WTC11 (cell line): ENCODE measurements at regions not wholly inside any gene's neighbourhood (a gene's known extent, or its start where the extent isn't known, plus 50 kb on each side); places are given as distances from the start of the nearest gene placed in this dataset.

Source experiments
- ATAC-seq: fragments of 200-7000 bp; cut with Tn5 transposase; 2 replicates; pipeline ENCODE4 v1.10.0; 2021; ENCODE audit warnings: mild to moderate bottlenecking, moderate library complexity
- CTCF ChIA-PET: fragments of 300-600 bp; sonication (Branson Sonifier 250); formaldehyde crosslinking; loops from one replicate; lab custom pipeline; 2021; ENCODE audit warnings: antibody characterized with exemption; lab: Charles Lee
- POLR2A ChIA-PET: fragments of 350-600 bp; sonication (Branson Sonifier 250); formaldehyde crosslinking; loops from one replicate; lab custom pipeline; 2021; ENCODE audit warnings: antibody characterized with exemption; lab: Charles Lee
- DNase-seq: peaks from one replicate; pipeline ENCODE4 v3.0.0; 2021; ENCODE audit warnings: low spot score
- H3K27ac Mint-ChIP-seq: 2 replicates; pipeline ENCODE4 v1.8.0; 2021; ENCODE audit warnings: mixed read lengths
- H3K27me3 Mint-ChIP-seq: 2 replicates; pipeline ENCODE4 v1.8.0; 2021; ENCODE audit warnings: low read depth, mild to moderate bottlenecking, moderate library complexity, mixed read lengths
- H3K36me3 Mint-ChIP-seq: 2 replicates; pipeline ENCODE4 v1.8.0; 2021; ENCODE audit warnings: mixed read lengths
- H3K4me1 Mint-ChIP-seq: 2 replicates; pipeline ENCODE4 v1.8.0; 2022; ENCODE audit warnings: mixed read lengths
- H3K4me3 Mint-ChIP-seq: 2 replicates; pipeline ENCODE4 v1.8.0; 2021; ENCODE audit warnings: mild to moderate bottlenecking, moderate library complexity, mixed read lengths
- H3K9me3 Mint-ChIP-seq: 2 replicates; pipeline ENCODE4 v1.8.0; 2021; ENCODE audit warnings: mixed read lengths
- AFF4 ChIP-seq: sonication (generic); formaldehyde crosslinking; IDR thresholded peaks from 2 replicates; pipeline ENCODE4 v1.8.1; 2023; ENCODE audit warnings: mild to moderate bottlenecking, missing genetic modification reagents, borderline replicate concordance
- ATF1 ChIP-seq: sonication (generic); formaldehyde crosslinking; IDR thresholded peaks from 2 replicates; pipeline ENCODE4 v1.8.1; 2023; ENCODE audit warnings: mild to moderate bottlenecking, moderate library complexity, missing genetic modification reagents
- CREB1 ChIP-seq: sonication (generic); formaldehyde crosslinking; IDR thresholded peaks from 2 replicates; pipeline ENCODE4 v1.8.0; 2023; ENCODE audit warnings: mild to moderate bottlenecking, missing genetic modification reagents
- CREM ChIP-seq: sonication (generic); formaldehyde crosslinking; IDR thresholded peaks from 2 replicates; pipeline ENCODE4 v1.8.1; 2022; ENCODE audit warnings: mild to moderate bottlenecking, missing genetic modification reagents, moderate library complexity
- ERG ChIP-seq: fragments of 250-450 bp; sonication (Bioruptor Pico); IDR thresholded peaks from 2 replicates; pipeline ENCODE4 v1.8.0; 2021; ENCODE audit warnings: mild to moderate bottlenecking
- ESRRA ChIP-seq: sonication (generic); formaldehyde crosslinking; IDR thresholded peaks from 2 replicates; pipeline ENCODE4 v1.8.1; 2022; ENCODE audit warnings: mild to moderate bottlenecking, missing genetic modification reagents, borderline replicate concordance
- ETV6 ChIP-seq: sonication (generic); formaldehyde crosslinking; IDR thresholded peaks from 2 replicates; pipeline ENCODE4 v1.8.1; 2022; ENCODE audit warnings: mild to moderate bottlenecking, missing genetic modification reagents
- FOXP4 ChIP-seq: sonication (generic); formaldehyde crosslinking; IDR thresholded peaks from 2 replicates; pipeline ENCODE4 v1.8.0; 2022; ENCODE audit warnings: mild to moderate bottlenecking, missing genetic modification reagents
- HMGA2 ChIP-seq: fragments of 250-450 bp; sonication (Bioruptor Pico); IDR thresholded peaks from 2 replicates; pipeline ENCODE4 v1.4.0; 2021; ENCODE audit warnings: mild to moderate bottlenecking, moderate library complexity
- IRF2 ChIP-seq: sonication (generic); formaldehyde crosslinking; IDR thresholded peaks from 2 replicates; pipeline ENCODE4 v1.8.0; 2022; ENCODE audit warnings: low read depth, missing genetic modification reagents, borderline replicate concordance
- NR1H2 ChIP-seq: sonication (generic); formaldehyde crosslinking; IDR thresholded peaks from 2 replicates; pipeline ENCODE4 v1.9.0; 2021; ENCODE audit warnings: mild to moderate bottlenecking, moderate library complexity, missing genetic modification reagents
- NR3C1 ChIP-seq: sonication (generic); formaldehyde crosslinking; conservative IDR thresholded peaks from 2 replicates; pipeline ENCODE4 v1.8.1; 2023; ENCODE audit warnings: low read depth, mild to moderate bottlenecking, missing genetic modification reagents
- PRRX2 ChIP-seq: fragments of 250-450 bp; sonication (Bioruptor Pico); IDR thresholded peaks from 2 replicates; pipeline ENCODE4 v1.8.0; 2021; ENCODE audit warnings: mild to moderate bottlenecking
- RORB ChIP-seq: fragments of 250-450 bp; sonication (Bioruptor Pico); IDR thresholded peaks from 2 replicates; pipeline ENCODE4 v1.9.0; 2021; ENCODE audit warnings: mild to moderate bottlenecking
- STAT6 ChIP-seq: sonication (generic); formaldehyde crosslinking; conservative IDR thresholded peaks from 2 replicates; pipeline ENCODE4 v1.8.1; 2023; ENCODE audit warnings: mild to moderate bottlenecking, low read depth, missing genetic modification reagents, moderate library complexity
- TEAD1 ChIP-seq: sonication (generic); formaldehyde crosslinking; IDR thresholded peaks from 2 replicates; pipeline ENCODE4 v1.8.0; 2022; ENCODE audit warnings: mild to moderate bottlenecking, missing genetic modification reagents
- ZBTB43 ChIP-seq: sonication (generic); formaldehyde crosslinking; IDR thresholded peaks from 2 replicates; pipeline ENCODE4 v1.8.1; 2023; ENCODE audit warnings: mild to moderate bottlenecking, missing genetic modification reagents
- ZNF138 ChIP-seq: sonication (generic); formaldehyde crosslinking; conservative IDR thresholded peaks from 2 replicates; pipeline ENCODE4 v1.8.1; 2022; ENCODE audit warnings: mild to moderate bottlenecking, moderate library complexity, missing genetic modification reagents
- ZNF232 ChIP-seq: sonication (generic); formaldehyde crosslinking; IDR thresholded peaks from 2 replicates; pipeline ENCODE4 v1.8.0; 2022; ENCODE audit warnings: mild to moderate bottlenecking, missing genetic modification reagents
- ZNF416 ChIP-seq: fragments of 250-450 bp; sonication (Bioruptor Pico); IDR thresholded peaks from 2 replicates; pipeline ENCODE4 v1.9.0; 2021; ENCODE audit warnings: mild to moderate bottlenecking, inconsistent platforms
- ZNF671 ChIP-seq: fragments of 250-450 bp; sonication (Bioruptor Pico); IDR thresholded peaks from 2 replicates; pipeline ENCODE4 v1.8.0; 2021; ENCODE audit warnings: mild to moderate bottlenecking
- TF ChIP-seq, protein P1 (sequence below): sonication (generic); formaldehyde crosslinking; IDR thresholded peaks from 2 replicates; pipeline ENCODE4 v1.8.0; 2023; ENCODE audit warnings: mild to moderate bottlenecking, missing genetic modification reagents

DNA sequence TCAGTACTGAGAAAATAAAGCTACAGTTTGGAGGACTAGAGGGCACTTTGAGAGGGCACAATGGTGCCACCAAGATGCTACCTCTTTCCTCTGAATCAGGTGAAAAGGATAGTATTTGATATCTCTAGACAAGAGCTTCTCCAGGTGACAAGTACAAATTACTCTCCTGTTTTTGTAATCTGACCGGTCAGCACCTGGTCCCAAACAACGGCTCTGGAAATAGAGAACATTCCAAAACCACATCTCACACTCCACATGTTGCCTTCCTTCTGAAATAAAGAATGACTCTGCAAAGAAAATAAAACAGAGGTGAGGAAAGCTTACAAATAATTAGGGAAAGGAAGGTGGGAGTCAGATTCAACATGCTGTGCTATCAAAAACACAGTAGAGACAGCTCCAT is 51.3 kb upstream of the CITED2 start (continued):
- no peak for TF ChIP-seq ERG (CRISPR knock-in tag)
- TF ChIP-seq AFF4 (CRISPR knock-in tag) = no peak
- no peak for TF ChIP-seq RORB (CRISPR knock-in tag)

DNA sequence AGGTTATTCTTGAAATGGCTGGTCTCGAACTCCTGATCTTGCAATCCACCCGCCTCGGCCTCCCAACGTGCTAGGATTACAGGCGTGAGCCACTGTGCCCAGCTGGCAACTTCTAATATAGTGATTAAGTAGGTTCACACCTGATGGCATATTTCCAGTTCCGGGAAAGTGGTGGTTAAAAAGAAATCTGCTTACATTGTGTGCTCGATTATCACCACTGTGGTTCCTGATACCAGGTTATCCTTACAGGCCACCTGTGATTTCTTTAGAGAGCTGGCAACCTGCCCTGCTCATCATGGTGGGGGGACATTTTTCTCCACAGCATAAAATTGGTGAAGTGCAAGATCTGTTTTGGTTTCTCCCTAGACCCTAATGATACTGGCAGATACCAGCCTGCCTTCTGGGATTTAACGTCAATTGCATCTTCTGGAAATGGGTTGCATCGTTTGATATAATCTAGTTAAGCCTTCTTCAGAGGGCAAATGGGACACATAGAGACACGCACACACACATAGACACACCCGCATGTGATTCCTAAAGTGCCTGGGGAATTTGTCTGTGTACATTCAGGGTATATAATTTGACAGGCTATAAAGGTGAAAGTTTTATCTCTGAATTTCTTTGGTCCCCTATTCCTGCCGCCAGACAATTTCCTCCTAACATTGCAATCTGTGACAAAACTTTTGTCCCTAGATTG is 49.7 kb upstream of the CITED2 start:
- no peak overlapping the region for H3K27ac Mint-ChIP-seq
- H3K9me3 Mint-ChIP-seq = no peaks in the 10 kb centered on the region
- ChIA-PET CTCF (no interaction called here), POLR2A (no interaction called here)
- no peaks in the 10 kb centered on the region for H3K36me3 Mint-ChIP-seq
- no peak overlapping the region for H3K4me3 Mint-ChIP-seq
- no peaks in the 10 kb centered on the region for H3K27me3 Mint-ChIP-seq
- H3K4me1 Mint-ChIP-seq = peaks cover 12% of the 10 kb centered on the region
- DNase-seq (no peak), ATAC-seq (no peak)
- no peak for TF ChIP-seq CREB1 (CRISPR knock-in tag)
- TF ChIP-seq IRF2 (CRISPR knock-in tag) = no peak
- TF ChIP-seq ZNF138 = no peak
- no peak for TF ChIP-seq ETV6 (CRISPR knock-in tag)
- TF ChIP-seq CREM (CRISPR knock-in tag) = no peak
- TF ChIP-seq, protein P1, sequence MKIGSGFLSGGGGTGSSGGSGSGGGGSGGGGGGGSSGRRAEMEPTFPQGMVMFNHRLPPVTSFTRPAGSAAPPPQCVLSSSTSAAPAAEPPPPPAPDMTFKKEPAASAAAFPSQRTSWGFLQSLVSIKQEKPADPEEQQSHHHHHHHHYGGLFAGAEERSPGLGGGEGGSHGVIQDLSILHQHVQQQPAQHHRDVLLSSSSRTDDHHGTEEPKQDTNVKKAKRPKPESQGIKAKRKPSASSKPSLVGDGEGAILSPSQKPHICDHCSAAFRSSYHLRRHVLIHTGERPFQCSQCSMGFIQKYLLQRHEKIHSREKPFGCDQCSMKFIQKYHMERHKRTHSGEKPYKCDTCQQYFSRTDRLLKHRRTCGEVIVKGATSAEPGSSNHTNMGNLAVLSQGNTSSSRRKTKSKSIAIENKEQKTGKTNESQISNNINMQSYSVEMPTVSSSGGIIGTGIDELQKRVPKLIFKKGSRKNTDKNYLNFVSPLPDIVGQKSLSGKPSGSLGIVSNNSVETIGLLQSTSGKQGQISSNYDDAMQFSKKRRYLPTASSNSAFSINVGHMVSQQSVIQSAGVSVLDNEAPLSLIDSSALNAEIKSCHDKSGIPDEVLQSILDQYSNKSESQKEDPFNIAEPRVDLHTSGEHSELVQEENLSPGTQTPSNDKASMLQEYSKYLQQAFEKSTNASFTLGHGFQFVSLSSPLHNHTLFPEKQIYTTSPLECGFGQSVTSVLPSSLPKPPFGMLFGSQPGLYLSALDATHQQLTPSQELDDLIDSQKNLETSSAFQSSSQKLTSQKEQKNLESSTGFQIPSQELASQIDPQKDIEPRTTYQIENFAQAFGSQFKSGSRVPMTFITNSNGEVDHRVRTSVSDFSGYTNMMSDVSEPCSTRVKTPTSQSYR (CRISPR knock-in tag) = no peak
- TF ChIP-seq NR1H2 = no peak
- no peak for TF ChIP-seq FOXP4 (CRISPR knock-in tag)
- TF ChIP-seq ATF1 (CRISPR knock-in tag) = no peak
- TF ChIP-seq HMGA2 = no peak
- no peak for TF ChIP-seq ZBTB43 (CRISPR knock-in tag)
- TF ChIP-seq NR3C1 (CRISPR knock-in tag) = no peak
- TF ChIP-seq STAT6 (CRISPR knock-in tag) = no peak
- no peak for TF ChIP-seq ZNF671 (CRISPR knock-in tag)
- no peak for TF ChIP-seq ZNF232 (CRISPR knock-in tag)
- TF ChIP-seq ESRRA = no peak
- no peak for TF ChIP-seq PRRX2 (CRISPR knock-in tag)
- no peak for TF ChIP-seq ZNF416 (CRISPR knock-in tag)
- no peak for TF ChIP-seq TEAD1 (CRISPR knock-in tag)
